NCI-H524 treated with DMSO at 0.1 percent for 48 hours (cell line): ENCODE measurements at regions not wholly inside any gene's neighbourhood (a gene's known extent, or its start where the extent isn't known, plus 50 kb on each side); places are given as distances from the start of the nearest gene placed in this dataset.
"Not testable (repeated sequence)": the region's sequence is repeated elsewhere in the genome, so short reads cannot be mapped to it uniquely, and the experiment has no call there.

Experiments
- DNase-seq: peaks from one replicate; lab custom pipeline; 2025; lab: John Stamatoyannopoulos, UW

DNA sequence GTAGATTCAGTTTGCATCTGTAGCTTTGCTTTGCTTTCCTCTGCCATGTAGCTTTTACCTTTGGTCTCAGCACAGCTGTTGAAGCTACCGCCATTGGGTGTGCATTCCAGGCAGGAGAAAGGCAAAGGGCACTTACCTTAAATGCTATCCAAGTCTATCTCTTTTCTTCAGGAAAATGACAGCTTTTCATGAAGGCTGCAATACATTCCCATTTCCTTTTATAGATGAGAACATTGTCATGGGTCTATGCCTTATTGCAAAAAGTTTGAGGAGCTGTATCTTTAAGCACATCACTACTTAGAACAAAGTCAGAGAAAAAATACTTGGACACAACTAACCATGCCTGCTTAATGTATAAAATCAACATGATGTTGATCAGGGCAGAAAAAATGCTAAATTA, 266.8 kb downstream of the DOK5 start:
- DNase-seq: no peak

DNA sequence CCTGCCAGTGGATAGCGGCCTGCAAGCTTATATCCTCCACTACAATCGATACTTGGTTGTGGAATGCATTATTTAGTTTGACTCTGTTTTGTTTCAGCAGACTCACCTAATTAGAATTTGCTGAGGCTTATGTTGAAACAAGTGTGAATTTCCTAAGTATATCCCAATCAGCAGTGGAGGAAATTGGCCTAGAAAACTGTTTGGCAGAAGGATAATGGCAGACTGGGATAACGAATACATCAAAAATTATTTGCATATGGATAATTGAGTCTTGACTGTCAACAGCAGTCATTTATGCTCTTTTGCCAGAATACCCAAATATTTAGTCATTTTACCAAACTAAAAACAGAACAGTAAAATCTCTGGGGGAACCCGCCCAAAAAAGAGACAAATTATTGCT, 261.0 kb downstream of the DOK5 start:
- no peak for DNase-seq

DNA sequence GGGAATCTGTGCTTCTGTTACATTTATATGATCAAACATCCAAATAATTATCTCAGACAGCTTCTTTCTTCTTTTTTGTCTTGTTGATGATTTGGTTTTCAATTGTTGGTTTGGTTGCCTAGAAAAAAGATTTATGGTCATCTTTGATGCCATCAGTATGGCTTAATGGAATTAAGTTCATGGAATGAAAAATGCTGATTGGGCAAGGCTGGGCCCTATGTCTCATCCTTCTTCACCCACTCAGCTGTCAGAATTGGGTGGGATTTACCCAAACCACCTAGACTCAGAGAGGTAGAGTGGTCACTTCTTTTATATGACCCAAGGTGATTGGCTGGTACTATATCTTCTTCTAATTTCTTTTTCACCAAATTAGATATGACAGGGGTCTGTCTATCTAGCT, 258.3 kb downstream of the DOK5 start:
- no peak for DNase-seq

DNA sequence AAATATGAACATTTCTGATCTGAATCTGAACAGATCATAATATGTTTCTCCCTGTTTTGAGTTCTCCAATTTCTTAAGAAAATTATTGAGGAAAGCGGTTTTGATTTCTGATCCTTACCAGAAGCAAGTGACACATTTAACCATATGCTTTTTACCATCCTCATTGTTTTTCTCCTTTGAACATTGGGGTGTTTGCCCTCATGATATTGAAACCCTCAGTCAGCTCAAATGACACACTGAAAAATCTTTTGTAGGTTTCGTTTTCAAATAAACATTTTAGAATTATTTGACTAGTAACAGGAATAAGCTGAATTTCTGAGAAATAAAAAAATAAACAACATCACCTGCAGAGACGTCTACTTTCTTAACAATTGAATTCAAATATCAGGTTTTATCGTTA, 252.1 kb downstream of the DOK5 start:
- no peak for DNase-seq

- DNase-seq: no peak
Observed at GRCh38 chr20:54726687-54727300, 251.4 kb downstream of the DOK5 start.

DNA sequence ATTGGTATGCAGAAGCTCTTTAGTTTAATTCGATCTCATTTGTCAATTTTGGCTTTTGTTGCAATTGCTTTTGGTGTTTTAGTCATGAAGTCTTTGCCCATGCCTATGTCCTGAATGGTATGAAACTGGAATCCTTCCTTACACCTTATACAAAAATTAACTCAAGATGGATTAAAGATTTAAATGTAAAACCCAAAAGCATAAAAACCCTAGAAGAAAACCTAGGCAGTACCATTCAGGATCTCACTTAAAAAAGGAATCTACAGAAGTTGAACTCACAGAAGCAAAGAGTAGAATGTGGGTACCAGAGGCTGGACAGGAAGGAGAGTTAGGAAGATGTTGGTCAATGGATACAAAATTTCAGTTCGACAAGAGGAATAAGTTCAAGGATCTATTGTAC, 249.9 kb downstream of the DOK5 start:
- not testable (repeated sequence) for DNase-seq

DNA sequence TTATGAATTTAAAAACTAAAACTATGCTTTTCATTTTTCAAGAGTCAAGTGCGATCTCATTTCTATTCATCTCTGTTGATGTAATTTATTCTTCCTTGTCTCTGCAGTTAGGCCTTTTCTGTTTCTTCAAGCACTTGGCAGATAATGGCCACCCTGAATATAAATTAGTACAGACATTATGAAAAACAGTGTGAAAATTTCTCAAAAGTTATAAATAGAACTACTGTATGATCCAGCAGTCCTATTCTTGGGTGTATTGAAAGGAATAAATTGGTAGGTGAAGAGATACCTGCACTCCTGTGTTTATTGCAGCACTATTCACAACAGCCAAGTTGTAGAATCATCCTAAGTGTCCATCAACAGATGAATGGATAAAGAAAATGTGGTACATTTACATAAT, 248.3 kb downstream of the DOK5 start:
- DNase-seq: no peak

- DNase-seq: no peak
Observed at GRCh38 chr20:54717983-54718382, 242.6 kb downstream of the DOK5 start.

DNA sequence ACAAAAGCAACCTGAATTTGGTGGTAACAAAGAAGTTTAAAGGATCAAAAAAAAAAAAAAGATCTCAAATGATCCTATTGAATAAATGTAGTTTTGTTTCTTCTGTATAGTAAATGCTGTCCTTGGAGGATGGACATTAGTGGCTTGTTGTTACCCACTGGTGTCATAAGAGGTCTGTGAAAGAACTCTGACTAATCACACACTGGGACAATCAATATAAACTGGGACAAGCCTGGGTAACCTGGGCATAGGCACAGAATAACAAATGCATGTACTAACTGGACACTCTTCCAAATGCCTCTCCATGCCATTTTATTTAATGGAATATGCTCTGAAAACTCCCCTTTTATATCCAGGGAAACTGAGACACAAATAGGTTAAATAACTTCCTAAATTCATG, 241.4 kb downstream of the DOK5 start:
- DNase-seq: no peak

DNA sequence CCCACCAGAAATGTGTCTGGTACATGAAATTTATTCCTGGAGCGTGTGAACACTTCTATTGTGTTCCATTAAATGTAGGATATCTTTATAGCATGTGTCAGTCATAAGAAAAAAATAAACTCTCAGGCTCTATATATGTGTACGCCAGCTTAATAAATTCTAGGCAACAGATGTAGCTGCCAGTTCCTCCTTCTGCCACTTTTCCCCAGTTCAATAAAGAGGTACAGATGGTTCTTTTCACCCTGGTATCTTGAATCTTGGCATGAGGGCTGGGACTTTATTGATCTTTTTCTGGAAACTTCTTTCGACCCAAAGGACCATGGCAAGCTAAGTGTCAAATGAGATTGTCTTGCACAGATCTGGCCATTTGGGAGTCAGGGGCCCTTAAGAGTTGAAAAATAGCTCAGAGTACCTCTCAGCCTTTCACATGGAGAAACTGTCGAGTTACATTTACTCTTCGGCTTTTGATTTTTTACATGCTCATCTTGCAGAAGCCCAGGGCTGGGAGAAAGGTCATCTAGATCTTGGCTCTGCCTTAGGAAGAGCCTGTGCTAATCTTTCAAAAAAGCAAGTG, 240.9 kb downstream of the DOK5 start:
- DNase-seq: no peak

DNA sequence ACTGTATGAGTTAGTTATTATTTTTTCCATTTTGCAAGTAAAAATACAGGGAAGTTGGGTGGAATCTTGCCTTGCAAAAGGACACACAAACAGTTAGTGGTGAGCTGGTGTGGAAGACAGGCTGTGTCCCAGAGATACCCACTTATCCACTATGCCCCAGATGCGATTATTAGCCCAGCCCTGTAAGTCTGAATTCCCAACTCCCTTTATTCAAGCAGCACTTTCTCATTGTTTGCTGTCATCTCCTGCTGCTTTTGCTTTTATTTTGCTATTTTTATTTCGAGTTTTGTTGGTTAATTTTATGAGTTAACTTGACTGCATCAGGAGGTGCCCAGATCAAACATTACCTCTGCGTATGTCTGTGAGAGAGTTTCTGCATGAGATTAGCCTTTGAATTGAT, 239.4 kb downstream of the DOK5 start:
- DNase-seq: no peak

GRCh38 chr20:54713727-54714126, 238.3 kb downstream of the DOK5 start:
- no peak for DNase-seq

DNA sequence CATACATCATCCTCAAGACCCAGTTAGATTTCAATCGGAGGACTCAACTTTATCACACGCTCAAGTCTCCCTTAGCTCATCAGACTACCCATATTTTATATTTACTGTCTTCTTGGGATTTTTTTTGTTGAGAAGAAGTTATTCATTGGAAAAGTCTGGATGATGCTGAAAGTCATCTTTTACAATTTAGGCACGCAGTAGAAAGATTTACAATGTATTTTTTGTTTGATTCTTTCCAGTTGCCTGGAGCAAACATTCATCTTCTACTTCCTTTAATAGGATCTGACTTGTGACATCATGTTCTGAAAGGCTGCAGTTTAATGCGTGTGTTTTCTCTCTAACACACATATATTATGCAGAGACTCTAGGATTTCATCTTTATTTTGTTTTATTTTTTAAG, 235.7 kb downstream of the DOK5 start:
- DNase-seq: no peak

- no peak for DNase-seq
Observed at GRCh38 chr20:54710341-54710740, 234.9 kb downstream of the DOK5 start.

GRCh38 chr20:54708229-54708628, 232.8 kb downstream of the DOK5 start:
- DNase-seq: no peak

- DNase-seq: no peak
Observed at GRCh38 chr20:54707801-54708200, 232.4 kb downstream of the DOK5 start.

GRCh38 chr20:54706581-54706980, 231.2 kb downstream of the DOK5 start:
- DNase-seq: no peak

GRCh38 chr20:54704032-54704635, 228.7 kb downstream of the DOK5 start:
- DNase-seq: no peak
